KMS-11 (cell line): ENCODE measurements at regions not wholly inside any gene's neighbourhood (a gene's known extent, or its start where the extent isn't known, plus 50 kb on each side); places are given as distances from the start of the nearest gene placed in this dataset.
A peak's percentile ranks its signal among the peaks of the same experiment; 100 is the strongest.

Experiments
- H2AFZ ChIP-seq: fragments of 200-600 bp; sonication (generic); 2 replicates; pipeline ENCODE4 v1.6.1; 2016; ENCODE audit warnings: antibody characterized with exemption, mixed run types, low read depth
- H3K27ac ChIP-seq: fragments of 200-600 bp; sonication (generic); 2 replicates; pipeline ENCODE4 v1.6.1; 2016; ENCODE audit warnings: mild to moderate bottlenecking, mixed run types
- H3K27me3 ChIP-seq: fragments of 200-600 bp; sonication (generic); 2 replicates; pipeline ENCODE4 v1.6.1; 2017; ENCODE audit warnings: mild to moderate bottlenecking, low read depth, mixed run types, moderate library complexity; ENCODE audit not compliant: insufficient read depth
- H3K36me3 ChIP-seq: fragments of 200-600 bp; sonication (generic); 2 replicates; pipeline ENCODE4 v1.6.1; 2017; ENCODE audit warnings: mild to moderate bottlenecking, mixed run types; ENCODE audit not compliant: insufficient read depth
- H3K4me1 ChIP-seq: fragments of 200-600 bp; sonication (generic); 2 replicates; pipeline ENCODE4 v1.6.1; 2016; ENCODE audit warnings: mild to moderate bottlenecking, low read depth, mixed run types; ENCODE audit not compliant: poor library complexity, severe bottlenecking
- H3K4me2 ChIP-seq: fragments of 200-600 bp; sonication (generic); 2 replicates; pipeline ENCODE4 v1.7.0; 2016; ENCODE audit warnings: mild to moderate bottlenecking, mixed run types
- H3K4me3 ChIP-seq: fragments of 200-600 bp; sonication (generic); IDR thresholded peaks from 2 replicates; pipeline ENCODE4 v1.6.1; 2017; ENCODE audit warnings: low read depth, low read length, mixed read lengths; ENCODE audit not compliant: insufficient read depth
- H3K79me2 ChIP-seq: fragments of 200-600 bp; sonication (generic); 2 replicates; pipeline ENCODE4 v1.6.1; 2016; ENCODE audit warnings: low read depth, mixed run types; ENCODE audit not compliant: insufficient read depth
- H3K9ac ChIP-seq: fragments of 200-600 bp; sonication (generic); 2 replicates; pipeline ENCODE4 v1.6.1; 2016; ENCODE audit warnings: mild to moderate bottlenecking, mixed run types
- H4K20me1 ChIP-seq: fragments of 200-600 bp; sonication (generic); 2 replicates; pipeline ENCODE4 v1.6.1; 2016; ENCODE audit warnings: mild to moderate bottlenecking, mixed run types; ENCODE audit not compliant: insufficient read depth
- CTCF ChIP-seq: fragments of 200-600 bp; sonication (generic); conservative IDR thresholded peaks from 2 replicates; pipeline ENCODE4 v1.6.1; 2017; ENCODE audit warnings: low read depth, mild to moderate bottlenecking, antibody characterized with exemption, low read length, moderate library complexity, mixed read lengths

GRCh38 chr2:37767959-37768925 is 96.8 kb upstream of the CDC42EP3 start:
- no peaks in the 10 kb centered on the region for H3K27me3 ChIP-seq
- H3K4me3 ChIP-seq, result no peak overlapping the region
- no peaks in the 10 kb centered on the region for H4K20me1 ChIP-seq
- TF ChIP-seq CTCF, result no peak
- H3K4me1 ChIP-seq, result peaks cover 19% of the 10 kb centered on the region
- peak overlapping the region; percentile 31; the same call in 1 of the 2 replicates for H3K4me2 ChIP-seq
- H3K9ac ChIP-seq, result no peak overlapping the region
- no peaks in the 10 kb centered on the region for H3K36me3 ChIP-seq
- no peaks in the 10 kb centered on the region for H3K79me2 ChIP-seq
- H3K27ac ChIP-seq, result peak overlapping the region; percentile 7; the same call in 1 of the 2 replicates
- H2AFZ ChIP-seq, result peak overlapping the region; percentile 37; the same call in 1 of the 2 replicates

GRCh38 chr2:37769551-37769950 is 98.1 kb upstream of the CDC42EP3 start:
- no peak overlapping the region for H3K9ac ChIP-seq
- H3K4me1 ChIP-seq, result peaks cover 19% of the 10 kb centered on the region
- no peak overlapping the region for H3K4me3 ChIP-seq
- no peak overlapping the region for H3K4me2 ChIP-seq
- no peak overlapping the region for H3K27ac ChIP-seq
- no peak overlapping the region for H2AFZ ChIP-seq
- H3K79me2 ChIP-seq, result no peaks in the 10 kb centered on the region
- H3K27me3 ChIP-seq, result no peaks in the 10 kb centered on the region
- TF ChIP-seq CTCF, result no peak
- no peaks in the 10 kb centered on the region for H3K36me3 ChIP-seq
- no peaks in the 10 kb centered on the region for H4K20me1 ChIP-seq

GRCh38 chr2:37770797-37771196 is 99.4 kb upstream of the CDC42EP3 start:
- Histone ChIP-seq H3K4me3 (no peak overlapping the region), H3K27me3 (no peaks in the 10 kb centered on the region), H3K36me3 (no peaks in the 10 kb centered on the region), H3K79me2 (no peaks in the 10 kb centered on the region), H4K20me1 (no peaks in the 10 kb centered on the region), H2AFZ (no peak overlapping the region), H3K27ac (no peak overlapping the region), H3K4me2 (no peak overlapping the region), H3K9ac (no peak overlapping the region), H3K4me1 (peaks cover 19% of the 10 kb centered on the region)
- TF ChIP-seq CTCF, result no peak

- no peaks in the 10 kb centered on the region for H3K27me3 ChIP-seq
- H3K4me1 ChIP-seq, result peaks cover 19% of the 10 kb centered on the region
- no peak overlapping the region for H3K4me2 ChIP-seq
- no peaks in the 10 kb centered on the region for H3K79me2 ChIP-seq
- no peak overlapping the region for H2AFZ ChIP-seq
- no peak overlapping the region for H3K9ac ChIP-seq
- H4K20me1 ChIP-seq, result no peaks in the 10 kb centered on the region
- H3K36me3 ChIP-seq, result no peaks in the 10 kb centered on the region
- no peak for TF ChIP-seq CTCF
- no peak overlapping the region for H3K27ac ChIP-seq
- H3K4me3 ChIP-seq, result no peak overlapping the region
Observed at GRCh38 chr2:37771600-37772088, 100.2 kb upstream of the CDC42EP3 start.
